Activated CD4-positive, alpha-beta T cell treated with anti-CD3 and anti-CD28 coated beads, Interleukin-2, amount 10 ng/mL, durations not matched to agents 7 days and 5 days (primary cell): ENCODE measurements at regions not wholly inside any gene's neighbourhood (a gene's known extent, or its start where the extent isn't known, plus 50 kb on each side); places are given as distances from the start of the nearest gene placed in this dataset.
"Not testable (repeated sequence)": the region's sequence is repeated elsewhere in the genome, so short reads cannot be mapped to it uniquely, and the experiment has no call there.

Source experiments
- CTCF ChIA-PET: fragments of 350-600 bp; sonication (Branson Sonifier 250); formaldehyde crosslinking; loops from one replicate; lab custom pipeline; 2021; ENCODE audit warnings: antibody characterized with exemption; lab: Charles Lee
- POLR2A ChIA-PET: fragments of 350-600 bp; sonication (Branson Sonifier 250); formaldehyde crosslinking; loops from one replicate; lab custom pipeline; 2021; ENCODE audit warnings: antibody characterized with exemption; lab: Charles Lee
- DNase-seq: peaks from one replicate; pipeline ENCODE4 v3.0.0-alpha.2; 2020
- H3K27ac Mint-ChIP-seq: one replicate; pipeline ENCODE4 v1.8.0; 2021; ENCODE audit warnings: mild to moderate bottlenecking, moderate library complexity, mixed read lengths
- H3K27me3 Mint-ChIP-seq: one replicate; pipeline ENCODE4 v1.8.0; 2021; ENCODE audit warnings: mixed read lengths
- H3K36me3 Mint-ChIP-seq: one replicate; pipeline ENCODE4 v1.8.0; 2021; ENCODE audit warnings: low read depth, mixed read lengths
- H3K4me1 Mint-ChIP-seq: one replicate; pipeline ENCODE4 v1.8.0; 2021; ENCODE audit warnings: mixed read lengths
- H3K4me3 Mint-ChIP-seq: one replicate; pipeline ENCODE4 v1.8.0; 2021; ENCODE audit warnings: mild to moderate bottlenecking, moderate library complexity, mixed read lengths
- H3K9me3 Mint-ChIP-seq: one replicate; pipeline ENCODE4 v1.8.0; 2021; ENCODE audit warnings: mixed read lengths

GRCh38 chr4:79182209-79182608, 143.7 kb downstream of the NAA11 start:
- Mint-ChIP-seq H3K4me1 (no peaks in the 10 kb centered on the region), H3K27ac (no peak overlapping the region), H3K27me3 (no peaks in the 10 kb centered on the region), H3K36me3 (no peaks in the 10 kb centered on the region), H3K4me3 (no peak overlapping the region), H3K9me3 (no peaks in the 10 kb centered on the region)
- ChIA-PET POLR2A (no interaction called here), CTCF (no interaction called here)
- DNase-seq: no peak

DNA sequence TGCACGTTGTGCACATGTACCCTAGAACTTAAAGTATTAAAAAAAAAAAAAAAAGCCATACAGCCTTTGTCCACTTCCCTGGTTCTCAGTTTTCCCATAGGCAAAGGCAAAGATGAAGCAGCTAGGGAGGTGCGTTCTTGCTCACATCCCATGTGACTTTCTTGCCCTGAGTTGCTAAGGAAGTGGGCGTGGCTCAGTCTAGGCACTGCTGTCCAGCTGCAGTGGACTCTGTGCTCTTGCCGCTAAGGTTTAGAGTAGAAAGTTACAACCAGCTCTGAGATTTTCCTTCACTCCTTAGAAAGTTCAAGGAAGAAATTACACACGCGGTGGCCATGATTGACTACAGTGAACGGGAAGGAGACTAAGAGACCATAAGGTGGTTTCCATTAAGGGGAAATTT, 144.7 kb downstream of the NAA11 start:
- Mint-ChIP-seq H3K27me3 (no peaks in the 10 kb centered on the region), H3K9me3 (no peaks in the 10 kb centered on the region), H3K4me1 (no peaks in the 10 kb centered on the region), H3K36me3 (no peaks in the 10 kb centered on the region), H3K4me3 (no peak overlapping the region), H3K27ac (no peak overlapping the region)
- DNase-seq: no peak
- POLR2A ChIA-PET: no interaction called here
- CTCF ChIA-PET: no interaction called here

- Mint-ChIP-seq H3K4me1 (no peaks in the 10 kb centered on the region), H3K36me3 (no peaks in the 10 kb centered on the region), H3K27me3 (no peaks in the 10 kb centered on the region), H3K27ac (no peak overlapping the region), H3K4me3 (no peak overlapping the region), H3K9me3 (no peaks in the 10 kb centered on the region)
- POLR2A ChIA-PET: no interaction called here
- no peak for DNase-seq
- CTCF ChIA-PET: no interaction called here
These were observed 147.1 kb downstream of the NAA11 start for GRCh38 chr4:79178760-79179159.

DNA sequence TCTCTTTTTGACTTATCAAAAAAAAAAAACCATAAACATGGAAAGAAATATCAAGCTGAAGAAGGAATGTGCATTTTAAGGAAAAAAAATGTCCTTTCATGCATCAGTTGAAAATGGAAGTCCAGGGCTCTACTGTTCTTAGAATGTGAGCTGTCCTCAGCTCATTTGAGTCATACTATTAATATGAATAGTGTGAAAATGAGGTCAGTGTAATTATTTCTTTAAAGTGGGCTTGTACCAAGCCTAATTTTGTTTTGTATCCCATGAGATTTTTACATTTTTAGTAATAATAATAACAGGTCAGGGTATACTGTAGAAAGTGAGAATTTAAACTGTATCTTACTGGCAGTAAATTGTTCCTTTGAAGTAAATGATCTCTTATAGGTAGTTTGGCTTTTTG, 148.5 kb downstream of the NAA11 start:
- H3K27ac Mint-ChIP-seq: no peak overlapping the region
- DNase-seq: no peak
- POLR2A ChIA-PET: no interaction called here
- H3K9me3 Mint-ChIP-seq: no peaks in the 10 kb centered on the region
- CTCF ChIA-PET: no interaction called here
- no peaks in the 10 kb centered on the region for H3K36me3 Mint-ChIP-seq
- no peaks in the 10 kb centered on the region for H3K27me3 Mint-ChIP-seq
- no peak overlapping the region for H3K4me3 Mint-ChIP-seq
- H3K4me1 Mint-ChIP-seq: no peaks in the 10 kb centered on the region

DNA sequence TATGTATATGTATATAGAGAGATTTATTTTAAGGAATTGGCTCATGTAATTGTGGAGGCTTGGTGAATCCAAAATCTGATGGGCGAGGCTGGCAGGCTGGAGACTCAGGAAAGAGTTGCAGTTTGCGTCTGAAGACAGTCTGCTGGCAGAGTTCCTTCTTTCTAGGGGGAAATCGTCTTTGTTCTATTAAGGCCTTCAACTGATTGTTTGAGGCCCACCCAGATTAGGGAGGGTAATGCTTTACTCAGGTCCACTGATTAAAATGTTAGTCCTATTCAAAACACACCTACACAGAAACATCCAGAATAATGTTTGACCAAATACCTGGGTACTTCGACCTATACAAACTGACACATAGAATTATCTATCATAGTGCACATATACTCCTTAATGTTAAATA, 149.5 kb downstream of the NAA11 start:
- Mint-ChIP-seq H3K4me3 (no peak overlapping the region), H3K27ac (no peak overlapping the region), H3K36me3 (no peaks in the 10 kb centered on the region), H3K9me3 (no peaks in the 10 kb centered on the region), H3K4me1 (no peaks in the 10 kb centered on the region), H3K27me3 (no peaks in the 10 kb centered on the region)
- ChIA-PET CTCF (no interaction called here), POLR2A (no interaction called here)
- no peak for DNase-seq

GRCh38 chr4:79175716-79176115, 150.1 kb downstream of the NAA11 start:
- ChIA-PET CTCF (no interaction called here), POLR2A (no interaction called here)
- Mint-ChIP-seq H3K27ac (no peak overlapping the region), H3K27me3 (no peaks in the 10 kb centered on the region), H3K4me1 (no peaks in the 10 kb centered on the region), H3K36me3 (no peaks in the 10 kb centered on the region), H3K9me3 (no peaks in the 10 kb centered on the region), H3K4me3 (no peak overlapping the region)
- DNase-seq: no peak

GRCh38 chr4:79174490-79175252, 151.2 kb downstream of the NAA11 start:
- no peaks in the 10 kb centered on the region for H3K4me1 Mint-ChIP-seq
- no peak overlapping the region for H3K27ac Mint-ChIP-seq
- no peak overlapping the region for H3K4me3 Mint-ChIP-seq
- no peaks in the 10 kb centered on the region for H3K36me3 Mint-ChIP-seq
- ChIA-PET POLR2A (no interaction called here), CTCF (no interaction called here)
- H3K9me3 Mint-ChIP-seq: no peaks in the 10 kb centered on the region
- DNase-seq: no peak
- H3K27me3 Mint-ChIP-seq: no peaks in the 10 kb centered on the region

DNA sequence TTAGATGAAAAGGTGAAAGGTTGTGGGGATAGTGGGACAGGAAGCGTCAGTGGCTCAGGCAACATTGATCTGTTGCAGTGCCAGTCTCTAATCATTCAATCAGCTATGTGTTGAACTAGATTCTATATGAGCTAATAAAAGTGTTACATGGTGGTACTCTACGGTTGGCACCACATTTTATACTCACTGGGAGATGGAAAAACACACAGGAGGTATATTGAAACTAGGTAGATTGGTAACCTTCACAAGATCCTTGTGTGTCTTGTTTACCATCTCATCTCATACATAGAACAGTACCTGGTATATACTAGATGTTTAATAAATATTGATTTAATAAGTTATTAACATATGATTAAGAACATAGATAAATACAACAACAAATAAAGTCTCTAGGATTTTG, 152.7 kb downstream of the NAA11 start:
- POLR2A ChIA-PET: no interaction called here

DNA sequence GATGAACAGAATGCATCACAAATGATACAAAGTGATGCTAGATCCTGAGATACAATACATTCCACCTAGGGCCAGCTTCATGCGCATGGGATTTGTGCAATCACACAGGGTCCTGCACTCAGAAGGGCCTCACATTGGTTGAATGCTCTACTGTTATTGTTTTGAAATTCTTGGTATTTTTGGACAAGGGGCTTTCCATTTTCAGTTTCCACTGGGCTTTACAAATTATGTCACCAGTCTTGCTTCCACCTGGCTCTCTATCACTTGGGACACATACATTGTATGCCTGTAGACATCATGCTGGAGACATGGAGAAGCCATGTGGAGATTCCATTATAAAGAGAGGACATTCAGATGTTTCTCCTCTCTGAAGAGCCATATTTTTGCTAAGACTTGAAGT, 155.8 kb downstream of the NAA11 start:
- Mint-ChIP-seq H3K9me3 (peaks cover 2% of the 10 kb centered on the region), H3K36me3 (no peaks in the 10 kb centered on the region), H3K27ac (no peak overlapping the region), H3K27me3 (no peaks in the 10 kb centered on the region), H3K4me1 (no peaks in the 10 kb centered on the region), H3K4me3 (no peak overlapping the region)
- POLR2A ChIA-PET: no interaction called here
- CTCF ChIA-PET: interaction anchor here (0.6 kb wide), 1 partner anchor 47 kb away, joined by 3 read pairs; no protein-coding TSS in a partner anchor
- DNase-seq: no peak

More for the DNA sequence above, 152.7 kb downstream of the NAA11 start:
- Mint-ChIP-seq H3K9me3 (peaks cover 2% of the 10 kb centered on the region), H3K27ac (no peak overlapping the region), H3K4me3 (no peak overlapping the region), H3K4me1 (no peaks in the 10 kb centered on the region), H3K27me3 (no peaks in the 10 kb centered on the region), H3K36me3 (no peaks in the 10 kb centered on the region)
- CTCF ChIA-PET: no interaction called here
- DNase-seq: no peak

DNA sequence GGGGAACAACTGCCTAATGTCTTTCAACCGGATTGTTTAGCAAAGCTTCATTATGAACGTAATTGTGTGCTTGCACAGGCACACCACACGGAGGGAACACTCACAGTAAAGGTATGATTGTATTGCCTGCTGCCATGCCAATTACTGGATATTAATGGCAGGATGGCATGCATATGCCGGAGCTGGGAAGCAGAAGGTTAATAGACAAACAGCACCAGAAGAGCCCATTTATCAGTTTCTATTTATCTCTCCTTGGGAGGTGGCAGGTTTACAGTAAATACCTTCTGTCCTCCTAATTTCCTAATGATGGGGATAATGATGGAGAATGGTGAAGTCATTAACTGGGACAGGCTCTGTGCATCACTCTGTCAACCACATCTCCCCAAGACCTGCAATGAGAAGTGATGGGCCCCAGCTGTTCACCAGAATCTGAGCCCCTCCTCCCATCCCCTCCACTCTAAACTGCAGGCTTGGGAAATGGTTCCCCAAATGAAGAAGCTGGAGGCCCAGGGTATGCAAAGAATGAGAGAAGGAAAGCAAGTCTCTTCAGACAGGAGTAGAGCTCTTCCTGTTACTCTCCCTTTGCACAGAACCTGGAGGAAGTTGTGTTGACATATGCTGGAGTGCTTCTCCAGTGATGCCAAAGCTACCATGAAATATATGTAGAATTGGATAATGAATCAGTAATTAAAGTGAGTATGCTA, 160.8 kb downstream of the NAA11 start:
- CTCF ChIA-PET: no interaction called here
- POLR2A ChIA-PET: no interaction called here
- H3K36me3 Mint-ChIP-seq: no peaks in the 10 kb centered on the region
- H3K4me1 Mint-ChIP-seq: no peaks in the 10 kb centered on the region
- no peak for DNase-seq
- H3K4me3 Mint-ChIP-seq: no peak overlapping the region
- H3K27me3 Mint-ChIP-seq: no peaks in the 10 kb centered on the region
- H3K27ac Mint-ChIP-seq: no peak overlapping the region
- peaks cover 2% of the 10 kb centered on the region for H3K9me3 Mint-ChIP-seq

- Mint-ChIP-seq H3K4me1 (no peaks in the 10 kb centered on the region), H3K27ac (no peak overlapping the region), H3K36me3 (no peaks in the 10 kb centered on the region), H3K4me3 (no peak overlapping the region), H3K27me3 (no peaks in the 10 kb centered on the region), H3K9me3 (peaks cover 2% of the 10 kb centered on the region)
- no peak for DNase-seq
- CTCF ChIA-PET: no interaction called here
- POLR2A ChIA-PET: no interaction called here
These were observed 161.8 kb downstream of the NAA11 start for GRCh38 chr4:79163981-79164490.

- CTCF ChIA-PET: interaction anchor here (1.2 kb wide), 1 partner anchor 11 kb away, joined by 3 read pairs; no protein-coding TSS in a partner anchor
- Mint-ChIP-seq H3K27ac (no peak overlapping the region), H3K27me3 (no peaks in the 10 kb centered on the region), H3K9me3 (no peaks in the 10 kb centered on the region), H3K4me1 (no peaks in the 10 kb centered on the region), H3K4me3 (no peak overlapping the region), H3K36me3 (no peaks in the 10 kb centered on the region)
- DNase-seq: no peak
- POLR2A ChIA-PET: no interaction called here
These were observed 164.9 kb downstream of the NAA11 start for GRCh38 chr4:79160962-79161361.

- H3K9me3 Mint-ChIP-seq, POLR2A ChIA-PET, H3K4me3 Mint-ChIP-seq, H3K36me3 Mint-ChIP-seq, H3K27me3 Mint-ChIP-seq, DNase-seq, H3K27ac Mint-ChIP-seq, H3K4me1 Mint-ChIP-seq, CTCF ChIA-PET: not testable (repeated sequence)
These were observed 167.2 kb downstream of the NAA11 start for GRCh38 chr4:79158705-79159104.
